Suppressor macrophage treated with lipopolysaccharide for 1 hour (primary cell): ENCODE measurements at regions not wholly inside any gene's neighbourhood (a gene's known extent, or its start where the extent isn't known, plus 50 kb on each side); places are given as distances from the start of the nearest gene placed in this dataset.
A peak's percentile ranks its signal among the peaks of the same experiment; 100 is the strongest.

ENCODE experiments used
- DNase-seq, 3 donors: peaks; one replicate each; pipeline ENCODE4 v3.0.0-alpha.2; 2020 to 2022

GRCh38 chr11:80911666-80912065 lies 1470.8 kb upstream of the TENM4 start:
- DNase-seq, result no peak

- DNase-seq, result peak in 1 of 3 donors; percentile 4
These were observed 1459.4 kb upstream of the TENM4 start for GRCh38 chr11:80900265-80900664.

- peak in 1 of 3 donors; percentile 42 for DNase-seq
These were observed 1458.6 kb upstream of the TENM4 start for GRCh38 chr11:80899381-80899780.

DNA sequence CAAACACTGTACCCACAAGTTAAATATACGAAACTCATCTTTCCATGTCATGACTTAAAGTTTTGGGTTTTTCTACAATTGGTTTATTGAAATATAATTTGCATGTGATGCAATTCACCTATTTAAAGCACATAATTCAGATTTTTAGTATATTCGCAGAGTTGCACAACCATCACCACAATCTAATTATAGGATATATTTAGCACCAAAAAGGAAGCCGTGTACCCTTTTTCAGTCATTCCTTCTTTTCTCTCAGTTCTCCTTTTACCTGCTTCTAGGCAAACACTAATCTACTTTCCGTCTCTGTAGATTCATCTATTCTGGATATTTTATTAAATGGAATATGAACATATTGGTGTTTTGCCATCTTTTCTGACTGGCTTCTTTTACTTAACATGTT lies 1458.1 kb upstream of the TENM4 start:
- no peak for DNase-seq

DNA sequence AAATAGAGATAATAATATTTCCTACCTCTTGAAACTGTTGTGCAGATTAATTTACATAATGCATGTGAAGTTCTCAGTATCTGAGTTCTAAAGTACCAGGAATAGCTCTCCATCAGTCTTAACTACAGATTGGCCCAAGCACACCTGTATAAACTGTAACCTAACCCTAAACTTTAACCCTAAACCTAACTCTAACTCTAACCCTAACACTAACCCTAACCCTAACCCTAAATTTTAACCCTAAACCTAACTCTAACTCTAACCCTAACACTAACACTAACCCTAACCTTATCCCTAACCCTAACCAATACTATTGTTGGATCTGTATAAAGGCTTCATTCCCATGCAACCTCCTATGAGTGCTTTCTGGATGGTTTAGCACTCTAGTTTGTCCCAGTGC lies 1445.9 kb upstream of the TENM4 start:
- DNase-seq, result no peak

GRCh38 chr11:80873310-80873999 lies 1432.6 kb upstream of the TENM4 start:
- DNase-seq, result no peak

GRCh38 chr11:80872116-80872728 lies 1431.4 kb upstream of the TENM4 start:
- DNase-seq, result no peak

- DNase-seq, result no peak
These were observed 1428.0 kb upstream of the TENM4 start for GRCh38 chr11:80868831-80869230.

GRCh38 chr11:80862011-80862410 lies 1421.2 kb upstream of the TENM4 start:
- DNase-seq, result no peak

GRCh38 chr11:80861193-80861592 lies 1420.4 kb upstream of the TENM4 start:
- DNase-seq, result no peak

DNA sequence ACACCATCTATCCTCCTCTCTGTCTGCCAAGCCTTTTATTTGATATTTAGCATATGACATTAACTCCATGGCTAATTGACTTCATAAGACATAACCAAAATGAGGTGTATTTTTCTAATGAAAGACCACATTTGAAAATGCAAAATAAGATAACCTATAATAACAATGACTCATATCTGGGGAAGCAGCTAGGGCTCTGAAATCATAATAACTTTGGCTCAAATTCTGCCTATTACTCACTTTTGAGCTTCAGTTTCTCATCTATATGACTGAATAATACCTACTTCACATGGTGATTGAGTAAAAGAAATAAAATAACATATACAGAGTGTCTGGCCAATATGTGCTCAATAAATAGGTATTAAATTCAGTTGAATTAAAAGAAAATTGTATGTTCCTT lies 1419.8 kb upstream of the TENM4 start:
- no peak for DNase-seq

DNA sequence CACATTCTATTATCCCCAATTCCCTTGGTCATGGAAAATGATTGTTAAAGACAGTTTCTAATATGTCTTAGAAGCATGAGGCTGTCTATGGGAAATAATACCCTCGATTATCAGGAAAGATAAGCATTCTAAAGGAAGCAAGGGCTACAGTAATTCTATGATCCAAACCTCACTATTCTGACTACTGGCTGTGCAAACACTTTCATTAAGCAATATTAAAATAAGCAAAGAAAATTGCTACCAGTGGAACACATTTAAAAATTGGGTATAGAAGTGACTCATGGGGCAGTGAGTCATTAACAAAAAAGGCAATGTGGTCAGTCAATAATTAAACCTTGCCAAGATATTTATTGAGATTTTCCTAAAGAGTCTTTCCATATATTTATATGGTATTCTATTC lies 1415.2 kb upstream of the TENM4 start:
- DNase-seq, result no peak

DNA sequence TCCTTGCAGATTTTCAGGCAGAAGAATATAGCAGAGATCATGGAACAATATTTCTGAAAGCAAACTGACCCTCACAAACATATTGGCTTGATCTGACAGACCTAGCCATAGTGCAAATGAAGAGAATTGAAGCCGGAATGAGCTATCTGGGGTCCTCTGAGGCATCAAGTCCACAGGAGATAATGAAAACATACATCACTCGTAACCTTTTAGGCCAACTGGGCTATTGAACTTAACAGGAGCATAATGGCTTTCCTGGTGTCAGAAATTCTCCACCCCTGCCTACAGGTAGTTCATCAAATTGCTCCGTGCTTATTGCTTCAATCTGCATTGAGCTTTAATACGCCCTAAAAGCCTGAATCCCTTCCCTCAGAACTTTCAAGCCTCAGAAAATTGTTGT lies 1414.6 kb upstream of the TENM4 start:
- DNase-seq, result no peak

DNA sequence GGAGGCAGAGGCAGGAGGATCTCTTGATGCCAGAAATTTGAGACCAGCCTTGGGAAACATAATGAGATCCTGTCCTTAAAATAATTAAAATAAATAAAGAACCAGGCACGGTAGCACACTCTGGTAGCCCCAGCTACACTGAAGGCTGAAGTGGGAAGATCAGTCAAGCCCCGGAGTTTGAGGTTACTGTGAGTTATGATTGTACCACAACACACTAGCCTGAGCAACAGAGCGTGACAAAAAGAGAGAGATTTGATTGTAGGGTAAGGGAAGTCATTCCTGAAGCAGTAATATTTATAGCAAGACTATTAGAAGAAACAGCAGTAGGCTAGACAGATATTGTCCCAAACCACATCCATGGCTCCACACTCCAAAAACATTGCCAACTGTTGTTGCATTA lies 1408.4 kb upstream of the TENM4 start:
- DNase-seq, result no peak

DNA sequence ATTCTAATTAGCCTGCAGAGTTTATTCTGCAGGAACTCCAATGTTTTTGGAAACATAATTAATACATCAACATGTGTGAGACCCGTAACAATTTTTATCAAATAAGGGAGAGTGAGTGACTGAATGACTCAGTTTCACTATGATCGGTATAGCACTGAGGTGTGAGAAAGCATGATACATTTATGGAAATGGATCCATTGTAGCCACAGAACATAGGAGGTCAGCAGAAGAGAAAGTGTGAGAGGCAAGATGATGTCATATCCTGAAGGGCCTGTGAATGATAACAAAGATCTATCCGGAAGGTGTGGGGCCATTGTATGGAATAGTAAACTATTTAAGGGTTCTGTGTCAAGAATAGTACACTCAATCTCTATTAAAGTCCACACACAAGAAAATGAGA lies 1406.1 kb upstream of the TENM4 start:
- DNase-seq, result no peak

DNA sequence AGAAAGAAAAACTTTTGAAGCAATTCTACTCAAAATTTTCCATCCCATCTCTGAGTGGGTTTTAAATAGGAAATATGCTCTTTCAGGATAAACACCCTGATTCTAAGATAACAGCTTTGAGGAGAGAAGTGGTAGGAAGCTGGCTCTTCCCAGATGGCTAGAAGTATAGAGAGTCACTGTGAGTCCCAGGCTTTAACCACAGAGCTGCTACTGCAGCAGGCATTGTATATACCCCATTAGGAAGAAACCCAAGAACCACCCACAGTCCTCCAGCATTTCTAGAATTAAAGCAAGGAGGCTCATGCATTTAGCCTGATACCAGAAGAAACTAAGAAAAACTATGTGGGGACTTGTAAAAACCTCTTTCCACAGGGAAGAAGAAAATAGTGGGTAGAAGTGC lies 1405.6 kb upstream of the TENM4 start:
- DNase-seq, result no peak

- no peak for DNase-seq
These were observed 1403.4 kb upstream of the TENM4 start for GRCh38 chr11:80844110-80844819.

GRCh38 chr11:80843266-80843974 lies 1402.6 kb upstream of the TENM4 start:
- DNase-seq, result no peak

DNA sequence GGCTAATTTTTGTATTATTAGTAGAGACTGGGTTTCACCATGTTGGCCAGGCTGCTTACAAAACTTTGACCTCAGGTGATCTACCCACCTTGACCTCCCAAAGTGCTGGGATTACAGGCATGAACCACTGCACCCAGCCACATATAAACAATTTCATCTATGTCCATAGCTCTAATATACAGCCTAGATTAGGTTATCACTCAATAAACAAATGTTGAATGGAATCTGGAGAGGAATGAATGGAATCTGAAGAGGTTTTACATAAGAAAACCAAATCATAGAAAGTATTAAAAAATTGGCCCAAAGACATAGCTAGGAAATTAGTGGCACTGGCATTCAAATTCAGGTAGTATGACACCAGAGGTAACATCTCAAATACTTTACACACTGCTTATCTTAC lies 1401.4 kb upstream of the TENM4 start:
- no peak for DNase-seq

DNA sequence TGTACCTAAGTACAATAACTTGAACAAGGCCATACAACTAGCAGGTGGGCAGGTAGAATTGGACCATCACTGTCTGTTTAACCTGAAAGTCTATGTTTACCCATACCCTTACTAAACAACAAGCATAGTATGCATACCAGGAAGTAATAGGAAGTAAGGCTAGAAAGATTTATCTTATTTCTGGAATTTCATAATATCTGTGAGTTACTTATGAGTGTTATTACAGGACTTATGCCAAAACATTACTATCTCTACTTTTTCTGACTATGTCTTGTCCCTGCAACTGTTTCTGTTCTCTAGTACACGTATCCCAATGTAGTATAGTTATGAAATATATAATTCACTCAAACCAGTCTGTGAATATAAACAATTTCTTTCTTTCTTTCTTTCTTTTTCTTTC lies 1400.8 kb upstream of the TENM4 start:
- no peak for DNase-seq

DNA sequence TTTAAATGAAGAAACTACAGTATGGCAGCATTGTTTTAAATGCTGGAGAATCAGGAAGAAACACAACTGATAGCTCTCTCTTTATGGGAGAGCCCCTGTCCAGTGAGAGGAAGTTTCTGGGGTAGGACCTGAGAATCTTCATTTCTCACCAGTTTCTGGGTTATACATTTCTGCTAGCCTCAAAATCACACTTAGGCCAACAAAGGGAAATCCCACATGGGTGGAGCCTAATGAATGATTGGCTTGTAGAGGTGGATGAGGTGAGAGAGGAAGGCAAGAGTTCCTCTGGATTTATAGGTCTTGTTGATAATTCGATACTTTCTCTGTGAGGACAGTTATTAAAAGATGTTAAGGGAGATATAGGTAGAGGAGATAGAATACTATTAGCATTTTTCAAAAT lies 1397.3 kb upstream of the TENM4 start:
- no peak for DNase-seq

- DNase-seq, result no peak
These were observed 1396.2 kb upstream of the TENM4 start for GRCh38 chr11:80837051-80837450.

- DNase-seq, result no peak
These were observed 1390.5 kb upstream of the TENM4 start for GRCh38 chr11:80831374-80831773.

DNA sequence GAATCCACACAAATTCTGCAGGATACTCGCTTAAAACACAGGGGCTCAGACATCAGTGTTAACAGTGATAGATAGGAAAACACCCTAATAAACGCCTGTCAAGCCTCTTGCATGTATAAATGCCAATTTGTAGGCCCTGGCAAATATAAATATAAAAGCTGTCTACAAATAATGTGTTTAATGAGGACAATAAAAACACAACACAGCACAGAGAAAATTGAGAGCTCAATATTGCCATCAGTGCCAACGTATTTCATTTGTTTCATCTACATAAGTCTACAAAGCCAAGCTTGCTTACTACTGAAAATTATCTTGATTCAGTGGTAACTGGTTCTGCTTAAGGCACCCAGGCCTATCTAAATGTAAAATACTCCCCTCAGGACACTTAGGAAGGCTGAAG lies 1387.0 kb upstream of the TENM4 start:
- DNase-seq, result no peak
